Keratinocyte (primary cell): ENCODE measurements at regions not wholly inside any gene's neighbourhood (a gene's known extent, or its start where the extent isn't known, plus 50 kb on each side); places are given as distances from the start of the nearest gene placed in this dataset.

Experiments used
- DNase-seq: peaks from one replicate; pipeline ENCODE4 v3.0.0-alpha.2; 2011; ENCODE audit warnings: low read depth, missing footprints, low spot score
- FAIRE-seq: peaks from 2 replicates; lab custom pipeline; 2011; peaks lifted over from hg19 to GRCh38; lab: Jason Lieb, UNC
- H2AFZ ChIP-seq: 2 replicates; pipeline ENCODE4 v1.6.0; 2012; ENCODE audit warnings: low read length, control low read depth, inconsistent platforms; ENCODE audit not compliant: control insufficient read depth
- H3K27ac ChIP-seq: 2 replicates; pipeline ENCODE4 v1.5.1; 2011; ENCODE audit warnings: low read length; ENCODE audit not compliant: control insufficient read depth, insufficient read depth
- H3K27me3 ChIP-seq: 3 replicates; pipeline ENCODE4 v1.6.0; 2011; ENCODE audit warnings: low read length; ENCODE audit not compliant: control insufficient read depth, insufficient read depth; ENCODE audit errors: extremely low read depth
- H3K36me3 ChIP-seq, 2 experiments: 2 replicates in 1 of 2; 3 replicates in 1 of 2; pipeline ENCODE4 v1.5.1; 2011; ENCODE audit warnings: low read length in 2 of 2, mild to moderate bottlenecking in 1 of 2; ENCODE audit not compliant: control insufficient read depth in 2 of 2, insufficient read depth in 2 of 2; ENCODE audit errors: extremely low read depth in 1 of 2
- H3K4me1 ChIP-seq: 3 replicates; pipeline ENCODE4 v1.5.1; 2011; ENCODE audit warnings: low read length; ENCODE audit not compliant: control insufficient read depth, insufficient read depth; ENCODE audit errors: extremely low read depth
- H3K4me2 ChIP-seq: 3 replicates; pipeline ENCODE4 v1.6.0; 2011; ENCODE audit warnings: low read depth, low read length; ENCODE audit not compliant: control insufficient read depth, insufficient read depth; ENCODE audit errors: extremely low read depth
- H3K4me3 ChIP-seq, 3 experiments: fragments of 200-600 bp in 1 of 3; sonication (generic) in 1 of 3; 2 replicates in 2 of 3; 3 replicates in 1 of 3; pipeline ENCODE4 v1.5.1; 2011 to 2016; ENCODE audit warnings: low read length in 3 of 3, mild to moderate bottlenecking in 3 of 3, control low read depth in 2 of 3, inconsistent platforms in 1 of 3, low read depth in 1 of 3, mixed read lengths in 1 of 3, mixed run types in 1 of 3, moderate library complexity in 1 of 3; ENCODE audit not compliant: control insufficient read depth in 2 of 3, insufficient read depth in 2 of 3; ENCODE audit errors: extremely low read depth in 1 of 3
- H3K79me2 ChIP-seq: 2 replicates; pipeline ENCODE4 v1.6.0; 2012; ENCODE audit warnings: low read length; ENCODE audit not compliant: control insufficient read depth, insufficient read depth
- H3K9ac ChIP-seq: 3 replicates; pipeline ENCODE4 v1.6.0; 2011; ENCODE audit warnings: low read length; ENCODE audit not compliant: control insufficient read depth, insufficient read depth; ENCODE audit errors: extremely low read depth
- H3K9me1 ChIP-seq: 3 replicates; pipeline ENCODE4 v1.6.0; 2011; ENCODE audit warnings: low read length; ENCODE audit not compliant: control insufficient read depth, insufficient read depth; ENCODE audit errors: extremely low read depth
- H3K9me3 ChIP-seq: 2 replicates; pipeline ENCODE4 v1.5.1; 2012; ENCODE audit warnings: low read depth, low read length; ENCODE audit not compliant: control insufficient read depth
- H4K20me1 ChIP-seq: 3 replicates; pipeline ENCODE4 v1.6.0; 2011; ENCODE audit warnings: low read length; ENCODE audit not compliant: control insufficient read depth, insufficient read depth; ENCODE audit errors: extremely low read depth
- EZH2 ChIP-seq: IDR thresholded peaks from one replicate; pipeline ENCODE4 v1.6.1; 2012; ENCODE audit warnings: inconsistent platforms, mild to moderate bottlenecking, low read length, moderate library complexity
- dilution Hi-C: fragments of 300-500 bp; cut with MboI; formaldehyde crosslinking; loops from one replicate; pipeline ENCODE4 v1.7.0; 2020; ENCODE audit warnings: low sequenced_read_pairs; ENCODE audit not compliant: extremely low pct_ligation_motif_present
- TF ChIP-seq, protein P1 (sequence below), 3 experiments: IDR thresholded peaks in 1 of 3; conservative IDR thresholded peaks in 1 of 3; optimal IDR thresholded peaks in 1 of 3; 2 replicates in 2 of 3; 3 replicates in 1 of 3; pipeline versions ENCODE3 to v1.5.1; 2011; ENCODE audit warnings: low read length in 3 of 3, mild to moderate bottlenecking in 3 of 3, moderate library complexity in 2 of 3, control low read depth in 1 of 3, inconsistent platforms in 1 of 3; ENCODE audit not compliant: insufficient read depth in 2 of 3; ENCODE audit errors: extremely low read depth in 1 of 3

DNA sequence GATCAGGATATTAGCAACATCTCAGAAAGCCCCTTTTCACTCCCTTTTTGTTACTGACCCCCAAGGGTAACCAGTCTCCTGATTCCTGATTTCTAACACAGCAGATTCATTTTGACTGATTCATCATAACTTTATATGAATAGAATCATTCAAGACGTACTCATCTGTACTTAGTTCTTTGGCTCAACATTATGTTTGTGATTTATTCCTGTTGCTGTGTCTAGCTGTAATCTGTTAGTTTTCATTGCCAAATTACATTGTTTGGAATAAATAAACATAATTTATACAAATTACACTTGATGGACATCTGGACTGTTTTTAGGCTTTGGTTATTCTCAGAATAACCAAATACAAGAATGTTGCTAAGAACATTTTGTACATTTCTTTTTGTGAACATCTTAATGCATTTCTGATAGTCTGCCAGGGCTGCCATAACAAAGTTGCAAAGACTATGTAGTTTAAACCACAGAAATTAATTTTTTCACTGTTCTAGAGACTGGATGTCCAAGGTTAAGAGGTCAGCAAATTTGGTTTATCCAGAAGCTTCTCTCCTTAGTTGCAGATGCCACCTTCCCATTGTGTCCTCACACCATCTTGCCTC is 62.8 kb upstream of the EDNRB start:
- TF ChIP-seq, protein P1, sequence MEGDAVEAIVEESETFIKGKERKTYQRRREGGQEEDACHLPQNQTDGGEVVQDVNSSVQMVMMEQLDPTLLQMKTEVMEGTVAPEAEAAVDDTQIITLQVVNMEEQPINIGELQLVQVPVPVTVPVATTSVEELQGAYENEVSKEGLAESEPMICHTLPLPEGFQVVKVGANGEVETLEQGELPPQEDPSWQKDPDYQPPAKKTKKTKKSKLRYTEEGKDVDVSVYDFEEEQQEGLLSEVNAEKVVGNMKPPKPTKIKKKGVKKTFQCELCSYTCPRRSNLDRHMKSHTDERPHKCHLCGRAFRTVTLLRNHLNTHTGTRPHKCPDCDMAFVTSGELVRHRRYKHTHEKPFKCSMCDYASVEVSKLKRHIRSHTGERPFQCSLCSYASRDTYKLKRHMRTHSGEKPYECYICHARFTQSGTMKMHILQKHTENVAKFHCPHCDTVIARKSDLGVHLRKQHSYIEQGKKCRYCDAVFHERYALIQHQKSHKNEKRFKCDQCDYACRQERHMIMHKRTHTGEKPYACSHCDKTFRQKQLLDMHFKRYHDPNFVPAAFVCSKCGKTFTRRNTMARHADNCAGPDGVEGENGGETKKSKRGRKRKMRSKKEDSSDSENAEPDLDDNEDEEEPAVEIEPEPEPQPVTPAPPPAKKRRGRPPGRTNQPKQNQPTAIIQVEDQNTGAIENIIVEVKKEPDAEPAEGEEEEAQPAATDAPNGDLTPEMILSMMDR (optimal IDR thresholded peaks at IDR 0.05 in 1 of 3, IDR thresholded peaks at IDR 0.05 in 1 of 3, conservative IDR thresholded peaks at IDR 0.05 in 1 of 3; ENCODE audit: extremely low read depth in 1 of 3, insufficient read depth in 2 of 3, low read length in 3 of 3): no peak
- no peak for TF ChIP-seq EZH2
- Histone ChIP-seq H2AFZ (peak overlapping the region; percentile 93), H3K4me3 (no peak overlapping the region), H3K4me1 (peaks cover 8% of the 10 kb centered on the region), H3K79me2 (no peaks in the 10 kb centered on the region), H3K27ac (peak overlapping the region; percentile 30), H3K36me3 (no peaks in the 10 kb centered on the region), H4K20me1 (no peaks in the 10 kb centered on the region), H3K9me1 (no peaks in the 10 kb centered on the region), H3K27me3 (no peaks in the 10 kb centered on the region), H3K9ac (peak overlapping the region; percentile 22), H3K4me2 (peak overlapping the region; percentile 52), H3K9me3 (no peaks in the 10 kb centered on the region)
- no peak for DNase-seq
- no peak for FAIRE-seq
- dilution Hi-C loops: no loop called here

DNA sequence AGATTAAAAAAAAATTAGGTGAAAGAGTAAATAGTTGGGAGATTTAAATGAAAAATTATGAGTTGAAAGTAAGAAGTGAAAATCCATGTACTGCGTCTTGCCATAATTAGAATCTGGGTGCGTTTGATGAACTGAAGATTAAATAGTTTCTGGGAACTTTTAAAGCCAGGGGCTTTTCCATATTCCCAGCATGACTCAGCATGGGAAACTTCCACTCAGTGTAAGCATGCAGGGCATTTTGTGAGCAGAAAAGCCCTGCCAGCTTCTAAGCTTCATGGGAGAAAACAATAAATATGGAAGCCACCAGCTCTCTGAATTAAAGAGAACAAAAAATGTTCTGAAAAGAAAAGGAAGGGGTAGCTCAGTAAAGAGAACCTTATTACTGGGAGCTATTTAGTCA is 62.0 kb upstream of the EDNRB start:
- peak overlapping the region; percentile 52 for H3K4me2 ChIP-seq
- peak; percentile 67 for FAIRE-seq
- H3K27ac ChIP-seq: peak overlapping the region; percentile 30
- peaks cover 8% of the 10 kb centered on the region for H3K4me1 ChIP-seq
- no peak for TF ChIP-seq EZH2
- TF ChIP-seq, protein P1 (optimal IDR thresholded peaks at IDR 0.05 in 1 of 3, IDR thresholded peaks at IDR 0.05 in 1 of 3, conservative IDR thresholded peaks at IDR 0.05 in 1 of 3; ENCODE audit: extremely low read depth in 1 of 3, insufficient read depth in 2 of 3, low read length in 3 of 3): no peak
- no peak for DNase-seq
- dilution Hi-C loops: no loop called here
- no peaks in the 10 kb centered on the region for H4K20me1 ChIP-seq
- H3K9ac ChIP-seq: peak overlapping the region; percentile 22
- no peaks in the 10 kb centered on the region for H3K27me3 ChIP-seq
- no peaks in the 10 kb centered on the region for H3K9me3 ChIP-seq
- H3K79me2 ChIP-seq: no peaks in the 10 kb centered on the region
- no peaks in the 10 kb centered on the region for H3K9me1 ChIP-seq
- H2AFZ ChIP-seq: peak overlapping the region; percentile 93
- H3K4me3 ChIP-seq: no peak overlapping the region
- H3K36me3 ChIP-seq: no peaks in the 10 kb centered on the region
